ENCODE measurements at regions not wholly inside any gene's neighbourhood (a gene's known extent, or its start where the extent isn't known, plus 50 kb on each side); places are given as distances from the start of the nearest gene placed in this dataset.

GRCh38 chr1:68346188-68346808 lies 103.5 kb downstream of the RPE65 start:
- TF ChIP-seq CTCF (IDR thresholded peaks at IDR 0.05): peak; percentile 83
- H3K4me1 Mint-ChIP-seq (ENCODE audit: low read depth): peaks cover 14% of the 10 kb centered on the region
- H3K9me3 Mint-ChIP-seq: no peaks in the 10 kb centered on the region
- DNase-seq: no peak
- H3K27me3 Mint-ChIP-seq (ENCODE audit: insufficient read depth): peaks cover 16% of the 10 kb centered on the region
- H3K27ac Mint-ChIP-seq: no peak overlapping the region
- no peak overlapping the region for H3K4me3 Mint-ChIP-seq
- no peaks in the 10 kb centered on the region for H3K36me3 Mint-ChIP-seq (ENCODE audit: low read depth)

GRCh38 chr1:68344208-68344607 lies 105.5 kb downstream of the RPE65 start:
- Mint-ChIP-seq H3K9me3 (no peaks in the 10 kb centered on the region), H3K4me1 (ENCODE audit: low read depth) (peaks cover 23% of the 10 kb centered on the region), H3K36me3 (ENCODE audit: low read depth) (no peaks in the 10 kb centered on the region), H3K4me3 (no peak overlapping the region), H3K27me3 (ENCODE audit: insufficient read depth) (peaks cover 4% of the 10 kb centered on the region), H3K27ac (no peak overlapping the region)
- no peak for DNase-seq
- no peak for TF ChIP-seq CTCF (IDR thresholded peaks at IDR 0.05)

GRCh38 chr1:68340951-68341350 lies 108.6 kb upstream of the WLS start:
- H3K4me1 Mint-ChIP-seq (ENCODE audit: low read depth): peaks cover 21% of the 10 kb centered on the region
- no peak for TF ChIP-seq CTCF (IDR thresholded peaks at IDR 0.05)
- H3K27me3 Mint-ChIP-seq (ENCODE audit: insufficient read depth): peaks cover 7% of the 10 kb centered on the region
- no peak overlapping the region for H3K4me3 Mint-ChIP-seq
- no peaks in the 10 kb centered on the region for H3K9me3 Mint-ChIP-seq
- no peak for DNase-seq
- no peak overlapping the region for H3K27ac Mint-ChIP-seq
- H3K36me3 Mint-ChIP-seq (ENCODE audit: low read depth): no peaks in the 10 kb centered on the region

- Mint-ChIP-seq H3K4me3 (no peak overlapping the region), H3K36me3 (ENCODE audit: low read depth) (no peaks in the 10 kb centered on the region), H3K9me3 (no peaks in the 10 kb centered on the region), H3K4me1 (ENCODE audit: low read depth) (peaks cover 19% of the 10 kb centered on the region), H3K27ac (no peak overlapping the region), H3K27me3 (ENCODE audit: insufficient read depth) (peaks cover 8% of the 10 kb centered on the region)
- no peak for TF ChIP-seq CTCF (IDR thresholded peaks at IDR 0.05)
- peak; percentile 48 for DNase-seq
These were observed 107.2 kb upstream of the WLS start for GRCh38 chr1:68339505-68339904.

GRCh38 chr1:68338081-68338480 lies 105.8 kb upstream of the WLS start:
- H3K4me1 Mint-ChIP-seq (ENCODE audit: low read depth): peaks cover 18% of the 10 kb centered on the region
- DNase-seq: no peak
- H3K36me3 Mint-ChIP-seq (ENCODE audit: low read depth): no peaks in the 10 kb centered on the region
- no peak for TF ChIP-seq CTCF (IDR thresholded peaks at IDR 0.05)
- no peak overlapping the region for H3K27ac Mint-ChIP-seq
- H3K27me3 Mint-ChIP-seq (ENCODE audit: insufficient read depth): peaks cover 9% of the 10 kb centered on the region
- H3K9me3 Mint-ChIP-seq: no peaks in the 10 kb centered on the region
- no peak overlapping the region for H3K4me3 Mint-ChIP-seq

GRCh38 chr1:68332041-68332440 lies 99.7 kb upstream of the WLS start:
- Mint-ChIP-seq H3K27me3 (ENCODE audit: insufficient read depth) (peaks cover 8% of the 10 kb centered on the region), H3K4me1 (ENCODE audit: low read depth) (peaks cover 57% of the 10 kb centered on the region), H3K4me3 (no peak overlapping the region; the same call in 1 of the 2 replicates), H3K36me3 (ENCODE audit: low read depth) (no peaks in the 10 kb centered on the region), H3K27ac (no peak overlapping the region), H3K9me3 (no peaks in the 10 kb centered on the region)
- TF ChIP-seq CTCF (IDR thresholded peaks at IDR 0.05): no peak
- no peak for DNase-seq

Data from HFFc6 (cell line).